ENCODE measurements at regions not wholly inside any gene's neighbourhood (a gene's known extent, or its start where the extent isn't known, plus 50 kb on each side); places are given as distances from the start of the nearest gene placed in this dataset.
A peak's percentile ranks its signal among the peaks of the same experiment; 100 is the strongest.

GRCh38 chr9:13427587-13427986, 148.1 kb upstream of the MPDZ start:
- Histone ChIP-seq H3K36me3 (ENCODE audit: control insufficient read depth, insufficient read depth, low read length) (no peaks in the 10 kb centered on the region), H3K4me1 (ENCODE audit: control insufficient read depth, extremely low read depth, insufficient read depth, low read length) (no peaks in the 10 kb centered on the region), H3K79me2 (ENCODE audit: control insufficient read depth, insufficient read depth, low read length) (no peaks in the 10 kb centered on the region), H3K4me2 (ENCODE audit: extremely low read depth, insufficient read depth, low read length) (no peak overlapping the region), H3K27ac (ENCODE audit: insufficient read depth, low read length) (no peak overlapping the region), H4K20me1 (ENCODE audit: control insufficient read depth, extremely low read depth, insufficient read depth, low read length) (no peaks in the 10 kb centered on the region), H3K9ac (ENCODE audit: insufficient read depth, low read length) (no peak overlapping the region), H2AFZ (ENCODE audit: low read length) (no peak overlapping the region), H3K27me3 (ENCODE audit: control insufficient read depth, insufficient read depth, low read length) (no peaks in the 10 kb centered on the region), H3K4me3 (replicated peaks in 1 of 4; ENCODE audit: control extremely low read depth in 1 of 4, insufficient read depth in 1 of 4, low read depth in 3 of 4, low read length in 4 of 4) (no peak overlapping the region), H3K9me3 (ENCODE audit: control insufficient read depth, insufficient read depth, low read depth, low read length) (no peaks in the 10 kb centered on the region)
- peak; percentile 55 to 81 for DNase-seq (ENCODE audit: low read depth in 2 of 2)
- TF ChIP-seq EZH2 (IDR thresholded peaks at IDR 0.05; ENCODE audit: low read length, missing control alignments) = no peak
- TF ChIP-seq CTCF (conservative IDR thresholded peaks at IDR 0.05 in 1 of 2, IDR thresholded peaks at IDR 0.05 in 1 of 2; ENCODE audit: low read depth in 1 of 2, low read length in 2 of 2) = peak; percentile 56 to 63

GRCh38 chr9:13426606-13427005, 147.1 kb upstream of the MPDZ start:
- no peak overlapping the region for H3K4me2 ChIP-seq (ENCODE audit: extremely low read depth, insufficient read depth, low read length)
- H3K27me3 ChIP-seq (ENCODE audit: control insufficient read depth, insufficient read depth, low read length) = no peaks in the 10 kb centered on the region
- H3K4me1 ChIP-seq (ENCODE audit: control insufficient read depth, extremely low read depth, insufficient read depth, low read length) = no peaks in the 10 kb centered on the region
- no peaks in the 10 kb centered on the region for H3K9me3 ChIP-seq (ENCODE audit: control insufficient read depth, insufficient read depth, low read depth, low read length)
- no peak for DNase-seq (ENCODE audit: low read depth in 2 of 2)
- no peak overlapping the region for H2AFZ ChIP-seq (ENCODE audit: low read length)
- no peaks in the 10 kb centered on the region for H3K79me2 ChIP-seq (ENCODE audit: control insufficient read depth, insufficient read depth, low read length)
- no peak overlapping the region for H3K27ac ChIP-seq (ENCODE audit: insufficient read depth, low read length)
- no peak overlapping the region for H3K4me3 ChIP-seq (replicated peaks in 1 of 4; ENCODE audit: control extremely low read depth in 1 of 4, insufficient read depth in 1 of 4, low read depth in 3 of 4, low read length in 4 of 4)
- no peaks in the 10 kb centered on the region for H3K36me3 ChIP-seq (ENCODE audit: control insufficient read depth, insufficient read depth, low read length)
- TF ChIP-seq EZH2 (IDR thresholded peaks at IDR 0.05; ENCODE audit: low read length, missing control alignments) (no peak), CTCF (conservative IDR thresholded peaks at IDR 0.05 in 1 of 2, IDR thresholded peaks at IDR 0.05 in 1 of 2; ENCODE audit: low read depth in 1 of 2, low read length in 2 of 2) (no peak)
- no peak overlapping the region for H3K9ac ChIP-seq (ENCODE audit: insufficient read depth, low read length)
- no peaks in the 10 kb centered on the region for H4K20me1 ChIP-seq (ENCODE audit: control insufficient read depth, extremely low read depth, insufficient read depth, low read length)

- H3K9me3 ChIP-seq (ENCODE audit: control insufficient read depth, insufficient read depth, low read depth, low read length) = no peaks in the 10 kb centered on the region
- H3K4me3 ChIP-seq (replicated peaks in 1 of 4; ENCODE audit: control extremely low read depth in 1 of 4, insufficient read depth in 1 of 4, low read depth in 3 of 4, low read length in 4 of 4) = no peak overlapping the region
- no peaks in the 10 kb centered on the region for H3K79me2 ChIP-seq (ENCODE audit: control insufficient read depth, insufficient read depth, low read length)
- H3K4me1 ChIP-seq (ENCODE audit: control insufficient read depth, extremely low read depth, insufficient read depth, low read length) = no peaks in the 10 kb centered on the region
- no peak overlapping the region for H3K9ac ChIP-seq (ENCODE audit: insufficient read depth, low read length)
- H2AFZ ChIP-seq (ENCODE audit: low read length) = no peak overlapping the region
- H4K20me1 ChIP-seq (ENCODE audit: control insufficient read depth, extremely low read depth, insufficient read depth, low read length) = no peaks in the 10 kb centered on the region
- H3K4me2 ChIP-seq (ENCODE audit: extremely low read depth, insufficient read depth, low read length) = no peak overlapping the region
- DNase-seq (ENCODE audit: low read depth in 2 of 2) = no peak
- TF ChIP-seq EZH2 (IDR thresholded peaks at IDR 0.05; ENCODE audit: low read length, missing control alignments) (no peak), CTCF (conservative IDR thresholded peaks at IDR 0.05 in 1 of 2, IDR thresholded peaks at IDR 0.05 in 1 of 2; ENCODE audit: low read depth in 1 of 2, low read length in 2 of 2) (no peak)
- no peaks in the 10 kb centered on the region for H3K27me3 ChIP-seq (ENCODE audit: control insufficient read depth, insufficient read depth, low read length)
- no peak overlapping the region for H3K27ac ChIP-seq (ENCODE audit: insufficient read depth, low read length)
- H3K36me3 ChIP-seq (ENCODE audit: control insufficient read depth, insufficient read depth, low read length) = no peaks in the 10 kb centered on the region
Measured at GRCh38 chr9:13424872-13425271, 145.4 kb upstream of the MPDZ start.
